CD4-positive, alpha-beta T cell treated with Interleukin-6 for 4 hours (primary cell): ENCODE measurements at regions not wholly inside any gene's neighbourhood (a gene's known extent, or its start where the extent isn't known, plus 50 kb on each side); places are given as distances from the start of the nearest gene placed in this dataset.
"Not testable (repeated sequence)": the region's sequence is repeated elsewhere in the genome, so short reads cannot be mapped to it uniquely, and the experiment has no call there.

Experiments used
- DNase-seq: peaks from one replicate; pipeline ENCODE4 v3.0.0-alpha.2; 2020; ENCODE audit warnings: mixed read lengths

DNA sequence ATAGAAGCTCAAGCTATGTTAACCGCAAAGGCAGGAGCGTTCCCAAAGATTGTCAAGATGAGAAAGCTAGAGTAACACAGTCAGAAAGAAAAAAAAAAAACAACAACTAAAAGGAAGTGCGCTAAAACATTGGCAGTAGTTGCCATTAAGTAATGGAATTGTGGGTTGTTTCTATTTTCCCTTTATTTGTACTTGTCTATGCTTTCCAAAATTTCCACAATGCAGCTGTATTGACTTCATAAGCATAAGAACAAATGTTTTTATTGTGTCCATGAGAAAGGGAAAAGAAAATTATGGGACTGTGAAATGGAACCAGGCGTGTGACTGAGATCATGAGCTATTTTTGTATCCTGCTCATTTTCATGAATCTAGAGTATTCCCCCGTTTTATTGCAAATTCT, 153.4 kb downstream of the TMEM114 start:
- DNase-seq = no peak

DNA sequence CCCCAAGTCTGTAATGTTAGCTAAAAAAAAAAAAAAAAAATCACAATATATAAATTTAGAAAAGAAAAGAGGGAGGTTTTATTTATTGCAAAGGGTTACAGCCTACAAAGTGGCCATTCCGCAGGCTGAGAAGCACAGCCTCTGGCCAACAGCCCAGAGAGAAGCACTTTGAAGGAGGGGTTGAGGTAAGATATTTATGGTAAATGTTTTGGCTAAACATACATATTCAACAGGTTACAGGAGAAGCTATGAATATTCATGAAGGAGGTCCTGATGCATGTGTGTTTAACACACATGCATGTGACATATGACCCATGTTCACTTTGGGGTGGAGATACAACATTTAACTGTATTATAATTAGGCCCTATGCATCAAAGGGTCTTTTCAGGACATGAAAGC, 158.5 kb downstream of the TMEM114 start:
- no peak for DNase-seq

DNA sequence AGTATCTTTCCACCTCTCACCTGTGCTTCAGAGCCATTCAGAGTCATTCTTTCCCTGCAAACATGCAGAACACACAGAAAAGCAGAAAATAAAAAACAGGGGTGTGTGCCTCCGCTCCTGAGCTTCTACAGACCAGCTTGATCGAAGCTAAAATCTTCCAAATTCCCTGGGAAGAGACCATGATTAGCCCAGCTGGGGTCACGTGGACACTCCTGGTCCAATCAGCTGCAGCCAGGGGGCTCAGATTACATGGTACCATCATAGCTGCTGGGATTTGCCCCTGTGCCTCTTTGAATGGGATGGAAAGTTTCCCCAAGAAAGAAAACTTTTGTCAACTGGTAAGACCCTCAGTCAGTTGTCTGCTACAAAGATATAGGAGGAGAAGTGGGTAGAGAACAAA, 159.9 kb downstream of the TMEM114 start:
- no peak for DNase-seq

DNA sequence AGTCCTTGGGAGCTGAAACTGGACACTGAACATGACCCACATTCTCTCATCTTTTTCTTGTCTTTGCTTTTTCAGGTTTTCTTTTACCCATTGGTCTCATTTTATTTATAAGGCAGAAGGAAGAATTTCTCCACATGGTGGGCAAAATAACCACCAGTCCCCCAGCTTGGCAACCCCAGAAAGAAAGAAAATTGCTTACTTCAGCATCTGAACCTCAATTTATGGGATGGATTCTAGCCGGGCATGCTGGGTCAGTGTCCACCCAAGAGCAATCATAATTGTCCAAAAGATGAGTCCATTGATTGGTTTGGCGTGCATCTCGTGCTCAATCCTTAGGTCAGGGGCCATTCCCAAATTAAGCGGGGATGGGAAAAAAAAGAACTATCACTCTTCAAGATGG, 163.7 kb downstream of the TMEM114 start:
- no peak for DNase-seq

DNA sequence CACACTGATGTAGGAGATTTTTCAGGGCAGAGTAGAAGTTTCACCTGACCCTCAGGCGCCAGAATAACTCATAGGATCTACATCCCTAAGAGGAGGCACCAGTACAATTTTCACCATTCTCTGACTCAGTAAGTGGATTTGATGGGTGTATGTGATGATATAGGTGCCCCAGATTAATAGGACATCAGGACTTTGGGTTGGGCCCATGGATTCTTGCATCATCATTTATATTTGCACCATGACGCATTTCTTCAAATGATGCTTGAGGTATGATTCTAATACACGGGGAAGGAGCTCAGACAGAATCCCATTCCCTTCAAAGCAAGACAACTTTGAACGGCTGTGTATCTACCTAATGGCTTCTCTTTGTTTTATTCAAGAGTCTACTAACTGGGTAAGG, 173.2 kb downstream of the TMEM114 start:
- DNase-seq = no peak

DNA sequence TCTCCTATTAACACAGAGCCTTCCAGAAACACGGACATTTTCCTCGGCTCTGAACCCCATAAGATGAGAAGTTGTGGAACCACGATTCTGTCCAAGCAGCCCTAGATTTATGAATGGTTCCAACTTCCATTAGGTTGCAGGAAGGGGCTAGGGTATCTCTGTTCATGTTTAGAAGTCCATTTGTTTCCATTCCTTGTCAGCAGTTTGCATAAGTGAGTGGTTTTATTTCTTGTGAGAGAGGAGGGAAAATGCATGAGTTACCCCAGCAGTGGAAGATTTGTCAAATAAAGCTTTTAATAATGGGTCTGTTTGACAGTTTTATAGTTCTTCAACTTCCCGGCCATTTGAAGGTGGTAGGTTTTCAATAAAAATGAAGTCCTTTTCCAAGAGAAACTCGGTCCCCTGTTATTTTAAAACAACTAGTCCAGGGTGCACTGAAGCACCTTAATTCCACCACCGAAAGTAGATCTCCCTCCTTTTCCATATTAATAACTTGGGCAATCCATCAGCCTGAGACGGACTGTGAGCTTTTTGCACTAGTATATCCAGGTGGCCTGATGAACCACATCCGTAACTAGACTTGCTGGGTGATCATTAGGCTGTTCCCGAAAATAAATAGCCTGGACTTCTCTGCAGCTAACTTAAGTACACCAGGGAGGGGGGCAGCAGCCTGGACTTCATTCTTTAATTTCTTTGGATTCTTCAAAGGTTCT, 181.3 kb downstream of the TMEM114 start:
- no peak for DNase-seq

DNA sequence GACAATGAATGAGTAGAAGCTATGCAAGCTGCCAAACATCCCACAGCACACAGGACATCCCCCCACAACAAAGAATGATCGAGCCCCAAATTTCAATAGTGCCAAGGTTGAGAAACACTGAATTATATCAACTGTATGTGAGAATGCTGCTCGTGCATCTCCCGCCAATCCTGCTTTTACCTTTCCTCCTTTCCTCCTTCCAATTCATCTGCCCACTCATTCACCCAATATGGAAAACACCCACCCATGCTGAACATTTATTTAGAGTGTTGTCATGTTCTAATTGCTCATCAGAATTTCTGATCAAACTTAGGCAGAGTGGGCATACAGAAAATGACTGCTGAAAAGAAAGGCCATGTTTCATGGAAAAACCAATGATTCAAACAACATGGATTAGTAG, 183.0 kb downstream of the TMEM114 start:
- no peak for DNase-seq

DNA sequence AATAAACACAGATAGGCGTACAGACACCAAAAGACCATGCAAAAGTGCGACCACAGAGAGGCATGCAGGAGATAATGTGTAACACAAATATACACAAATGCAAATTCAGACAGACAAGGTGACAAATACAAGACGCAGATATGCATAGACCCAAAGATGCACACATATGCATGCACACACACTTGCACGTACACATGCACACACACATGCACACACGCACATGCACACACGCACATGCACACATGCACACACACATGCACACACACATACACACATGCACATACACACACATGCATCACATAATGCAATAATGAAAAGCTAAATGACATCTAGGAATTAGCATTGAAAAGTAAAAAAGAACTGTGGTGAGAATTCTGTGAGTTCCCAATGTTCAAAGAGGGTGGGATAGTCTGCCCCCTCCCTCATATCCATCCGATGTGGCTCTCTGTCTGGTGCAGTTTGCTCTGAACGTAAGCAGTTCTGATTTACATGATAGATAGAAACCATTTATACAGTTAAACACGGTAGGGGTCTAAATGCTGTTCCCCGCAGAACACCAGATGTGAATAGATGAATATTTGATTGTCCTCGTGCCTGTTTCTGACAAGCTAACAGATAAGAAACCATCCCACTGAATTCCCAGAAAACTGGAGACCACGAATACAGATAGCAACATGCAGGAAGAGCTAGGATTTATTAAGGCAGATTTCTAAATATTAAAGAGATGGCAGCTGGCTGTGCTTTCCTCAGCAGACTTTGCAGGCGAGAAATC, 186.1 kb downstream of the TMEM114 start:
- DNase-seq = no peak

DNA sequence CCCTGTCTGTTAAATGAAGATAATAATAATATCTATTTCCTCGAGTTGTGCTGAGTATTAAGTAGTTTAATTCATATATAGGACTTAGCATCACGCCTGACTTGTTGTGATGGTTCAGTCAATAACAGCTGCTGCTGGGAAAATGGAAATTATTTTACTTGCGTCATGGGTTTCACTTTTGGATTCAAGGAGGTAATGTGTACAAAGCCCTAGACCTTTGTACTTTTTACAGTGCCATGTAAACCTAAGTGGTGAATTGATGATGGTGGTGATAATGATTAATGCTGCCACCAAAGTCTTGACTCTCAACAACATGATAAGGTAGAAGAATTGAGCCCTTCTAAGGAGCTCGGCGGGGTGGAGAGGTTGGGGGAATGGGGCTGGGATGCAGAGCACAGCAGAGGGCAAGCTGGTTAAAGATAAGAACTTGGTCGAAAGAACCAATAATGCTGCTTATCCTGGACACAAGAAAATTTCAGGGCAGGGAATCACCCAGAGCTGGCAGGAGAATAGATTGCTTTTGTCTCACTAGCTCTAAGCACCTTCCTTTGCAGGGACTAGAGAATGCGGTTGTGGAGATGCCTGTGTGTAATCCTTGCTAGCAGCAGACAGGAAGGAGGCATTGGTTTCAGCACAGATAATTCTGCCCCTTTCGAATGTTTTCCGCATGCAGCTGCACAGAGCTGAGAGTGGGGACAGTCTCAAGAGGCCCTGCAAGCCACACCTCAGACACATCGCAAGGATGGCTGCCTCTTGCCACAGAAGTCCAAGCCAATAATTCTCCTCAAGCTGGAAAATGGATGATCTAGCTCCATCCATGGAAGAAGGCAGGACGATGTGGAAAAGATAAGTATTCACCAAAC, 187.1 kb downstream of the TMEM114 start:
- DNase-seq = no peak

DNA sequence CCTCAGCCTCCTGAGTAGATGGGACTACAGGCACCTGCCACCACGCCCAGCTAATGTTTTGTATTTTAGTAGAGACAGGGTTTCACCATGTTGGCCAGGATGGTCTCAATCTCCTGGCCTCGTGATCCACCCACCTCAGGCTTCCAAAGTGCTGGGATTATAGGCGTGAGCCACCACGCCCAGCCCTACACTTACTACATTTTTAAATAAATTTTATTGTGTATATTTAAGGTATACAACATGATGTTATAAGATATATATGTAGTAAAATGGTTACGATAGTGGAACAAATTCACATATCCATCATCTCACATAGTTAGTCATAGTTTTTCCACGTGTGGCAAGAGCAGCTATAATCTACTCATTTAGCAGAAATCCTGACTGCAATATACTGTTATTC, 189.6 kb downstream of the TMEM114 start:
- DNase-seq = not testable (repeated sequence)

DNA sequence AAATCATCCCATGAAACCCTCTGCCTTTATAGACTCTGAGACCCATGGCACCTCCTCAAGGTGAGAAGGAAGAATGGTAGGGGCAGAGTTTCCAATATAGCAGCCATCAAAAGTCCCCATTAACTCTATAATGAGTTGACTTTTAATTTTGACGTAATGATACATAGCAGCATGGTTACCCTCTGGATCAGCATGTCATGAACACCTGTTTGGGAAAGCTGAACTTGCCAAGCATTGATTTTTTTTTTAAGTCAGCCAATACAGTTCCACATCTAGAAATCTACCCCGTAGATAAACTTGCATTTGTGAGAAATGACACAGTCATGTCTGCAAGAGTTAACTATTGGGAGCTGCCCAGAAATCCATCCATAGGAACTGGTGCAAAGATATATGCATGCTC, 191.8 kb downstream of the TMEM114 start:
- DNase-seq = no peak

DNA sequence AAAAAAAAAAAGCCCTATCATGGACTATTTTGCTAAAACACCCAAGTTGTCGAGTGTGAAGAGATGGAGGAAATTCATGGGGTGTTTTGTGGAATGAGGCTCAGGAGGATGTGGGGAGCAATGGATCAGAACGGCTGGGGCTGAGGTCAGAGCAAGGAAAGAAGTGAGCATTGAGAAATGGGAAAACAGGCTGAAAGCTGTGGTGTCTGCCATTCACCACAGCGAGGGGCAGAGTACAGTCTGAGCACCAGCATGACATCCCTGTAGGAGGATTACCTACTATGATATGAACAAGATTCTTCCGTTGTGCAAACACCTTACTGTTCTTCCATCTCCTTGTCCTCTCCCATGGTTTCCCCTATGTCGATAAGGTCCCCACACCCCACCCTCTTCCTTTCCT, 193.1 kb downstream of the TMEM114 start:
- no peak for DNase-seq

DNA sequence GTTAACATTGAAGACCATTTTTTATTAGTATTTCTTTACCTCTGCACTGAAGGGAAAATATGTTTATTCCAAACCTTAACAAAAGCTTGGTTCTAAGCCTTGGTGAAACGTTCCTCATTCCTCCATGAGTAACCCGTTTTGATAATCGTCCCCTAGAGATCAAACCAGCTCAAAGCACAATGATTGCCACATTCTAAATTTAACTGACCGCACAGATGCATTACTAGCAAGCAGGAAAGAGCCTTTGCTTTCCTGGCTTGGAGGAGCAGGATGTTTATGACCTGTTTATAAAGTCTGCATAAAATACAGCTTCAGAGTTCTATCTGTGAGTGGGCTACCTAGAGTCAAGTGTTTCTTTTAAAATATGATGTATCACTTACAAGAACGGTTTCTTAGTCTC, 193.8 kb downstream of the TMEM114 start:
- DNase-seq = no peak

DNA sequence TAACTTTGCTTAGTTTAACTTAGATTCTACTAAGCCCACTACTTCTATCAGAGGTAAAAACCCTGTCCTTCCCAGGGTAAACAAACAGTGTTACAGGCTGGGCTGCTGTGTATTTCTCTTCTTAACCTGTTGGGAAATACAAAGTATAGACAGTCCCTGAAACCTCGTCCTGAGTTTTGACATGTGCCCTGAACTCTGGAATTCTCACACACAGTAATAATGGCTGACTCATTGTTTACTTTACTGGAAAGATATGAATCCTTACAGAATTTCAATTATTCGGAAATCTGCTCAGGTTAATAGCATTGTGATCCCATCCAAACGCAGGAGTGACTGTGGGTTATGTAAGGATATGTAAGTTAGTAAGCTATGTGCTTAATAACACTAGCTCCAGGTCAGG, 199.1 kb downstream of the TMEM114 start:
- DNase-seq = no peak

DNA sequence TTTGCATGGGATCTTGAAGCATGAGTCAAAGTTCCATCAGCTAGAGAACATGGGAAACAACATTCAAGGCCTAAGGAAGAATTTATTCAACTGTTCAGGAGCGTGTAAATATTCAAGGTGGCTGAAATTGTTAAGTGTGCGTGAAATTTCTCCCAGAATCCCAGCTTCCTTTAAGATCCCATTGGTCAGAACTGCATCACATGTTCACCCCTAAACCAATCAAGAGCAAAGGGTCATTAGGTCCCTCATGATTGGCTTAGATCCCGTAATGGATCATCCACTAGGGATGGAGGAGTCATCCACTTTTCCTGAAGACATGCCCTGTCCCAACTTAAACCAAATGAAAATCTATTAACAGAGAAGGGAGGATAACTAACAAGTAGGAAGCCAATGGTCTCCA, 201.6 kb downstream of the TMEM114 start:
- DNase-seq = no peak

DNA sequence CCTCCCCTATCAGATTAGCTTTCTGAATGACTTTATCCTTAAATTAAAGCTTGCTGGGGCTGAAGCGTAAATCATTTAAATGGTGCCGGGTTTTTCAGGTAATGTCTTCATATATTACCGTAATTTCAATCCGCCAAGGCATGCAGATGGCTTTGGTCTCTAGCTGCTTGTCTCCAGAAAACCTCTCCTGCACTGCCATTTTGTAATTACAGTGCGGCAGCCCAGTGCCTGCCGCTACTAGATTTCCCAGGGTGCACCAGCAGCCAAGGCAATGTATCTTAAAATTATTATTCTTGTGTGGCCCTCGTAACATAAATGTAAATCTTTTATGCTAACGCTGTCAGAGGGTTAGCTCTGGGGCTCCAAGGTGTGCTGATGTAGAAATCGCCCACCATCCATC, 208.5 kb downstream of the TMEM114 start:
- DNase-seq = no peak

DNA sequence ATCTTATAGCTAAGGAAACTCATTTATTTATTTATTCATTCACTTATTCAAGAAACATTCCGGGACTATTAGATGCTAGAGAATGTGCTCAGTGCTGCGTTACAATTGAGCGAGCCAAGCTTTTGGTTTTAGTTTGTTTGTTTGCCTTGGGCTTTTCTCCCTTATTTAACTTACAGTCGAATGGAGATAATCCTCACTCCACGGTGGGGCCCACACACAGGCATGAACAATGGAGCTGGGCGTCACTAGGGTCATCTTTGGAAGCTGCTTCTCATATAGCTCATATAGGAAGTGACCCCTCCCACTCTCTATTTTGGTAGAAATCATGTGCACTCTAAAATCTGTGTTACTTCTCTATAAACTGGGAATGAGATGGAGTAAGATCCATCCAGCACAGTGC, 210.0 kb downstream of the TMEM114 start:
- DNase-seq = no peak

DNA sequence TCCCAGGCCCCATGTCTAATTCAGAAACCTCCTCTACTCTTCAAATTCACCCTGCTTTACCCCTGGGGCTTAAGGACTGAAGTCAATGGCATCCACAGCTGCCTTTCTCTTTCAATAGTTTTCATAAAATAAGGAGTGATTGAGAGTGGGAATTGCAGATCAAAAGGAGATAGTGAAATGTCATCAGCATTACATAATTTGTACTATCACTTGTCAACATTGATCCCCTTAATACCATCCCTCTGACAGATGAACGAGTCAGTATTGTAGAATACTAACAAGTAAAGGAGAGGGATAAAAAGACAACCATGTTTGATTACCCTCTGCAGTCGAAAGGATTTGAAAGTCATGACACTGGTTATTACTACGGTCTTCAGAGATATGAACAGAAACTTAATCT, 212.4 kb downstream of the TMEM114 start:
- DNase-seq = no peak

DNA sequence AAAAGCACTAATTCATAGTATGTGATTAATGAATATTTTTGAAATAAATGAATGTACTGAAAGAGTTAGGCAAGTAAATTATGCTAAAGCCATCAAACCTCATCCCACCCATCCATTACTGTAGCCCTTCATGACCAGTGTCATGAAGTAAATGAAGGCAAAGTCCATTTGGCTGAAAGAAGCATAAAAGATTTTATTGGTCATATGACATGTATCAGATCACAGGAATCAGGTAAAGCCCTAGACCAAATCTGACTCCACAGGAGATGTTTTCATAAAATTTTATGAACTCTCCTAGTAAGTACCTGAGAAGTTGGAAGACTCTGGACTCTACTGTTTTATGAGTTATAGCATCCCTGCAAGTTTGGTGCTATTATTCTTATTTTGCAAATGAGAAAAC, 213.5 kb downstream of the TMEM114 start:
- DNase-seq = no peak

DNA sequence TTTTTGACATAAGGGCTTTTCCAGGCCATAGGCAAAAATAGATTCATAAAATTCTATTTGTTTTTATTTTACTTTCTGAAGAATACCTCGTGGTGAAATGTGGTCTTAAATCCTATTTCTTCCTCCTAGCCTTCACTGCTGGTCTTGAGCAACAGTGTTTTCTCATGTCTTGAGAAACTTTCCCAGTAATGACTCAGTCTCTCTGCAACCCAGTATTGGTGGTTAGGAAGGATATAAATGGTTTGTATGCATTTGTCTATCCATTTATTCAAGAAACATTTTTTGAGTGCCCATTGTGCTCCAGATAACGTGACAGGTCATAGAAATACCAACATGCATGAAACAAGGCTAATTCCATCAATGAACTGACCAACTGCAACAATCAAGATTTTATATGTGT, 213.9 kb downstream of the TMEM114 start:
- DNase-seq = no peak

DNA sequence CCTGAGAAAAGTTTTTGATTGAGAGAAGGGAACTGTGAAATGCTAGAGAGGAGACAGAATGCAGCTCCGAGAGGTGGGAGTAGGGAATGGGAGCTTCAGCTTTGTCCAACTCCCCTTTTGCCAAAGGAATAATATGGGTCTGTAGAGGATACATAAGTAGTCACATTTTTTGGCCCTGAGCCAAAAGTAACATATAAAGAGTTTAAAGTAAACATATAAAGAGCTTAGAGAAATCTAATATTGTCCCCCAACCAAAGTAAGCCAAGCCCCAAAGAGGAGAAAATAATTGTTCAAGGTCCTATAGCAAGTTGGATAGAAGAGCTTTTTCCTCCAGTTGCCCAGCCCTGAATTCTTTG, 215.1 kb downstream of the TMEM114 start:
- DNase-seq = no peak

DNA sequence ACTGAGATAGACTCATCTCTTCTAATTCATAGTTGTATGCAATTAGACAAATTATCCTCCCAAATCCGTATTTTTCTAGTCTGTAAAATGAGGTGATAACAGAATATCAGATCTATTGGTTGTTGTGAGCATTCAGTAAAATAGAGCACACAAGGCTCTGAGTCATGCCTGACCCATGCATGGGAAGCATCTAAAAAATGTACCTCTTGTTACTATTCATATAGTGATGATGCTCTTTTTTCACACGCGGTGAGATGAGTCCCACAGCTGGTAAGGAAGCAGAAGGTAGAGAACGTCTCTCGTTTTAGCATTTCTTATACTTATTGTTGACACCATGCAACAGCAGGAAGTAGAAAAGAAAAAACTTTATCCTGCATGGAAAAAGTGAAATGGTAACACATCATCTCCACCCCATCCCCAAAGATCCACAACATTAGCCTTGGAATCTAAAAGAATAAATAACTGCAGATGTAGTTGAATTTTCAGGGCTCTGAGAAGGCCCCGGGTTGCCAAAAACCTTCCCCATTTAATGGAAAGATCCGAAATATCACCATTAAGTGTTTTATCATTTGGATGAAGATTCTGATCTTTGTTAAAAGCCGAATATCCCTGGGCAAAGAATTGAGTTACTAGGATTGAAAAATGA, 215.6 kb downstream of the TMEM114 start:
- DNase-seq = no peak

DNA sequence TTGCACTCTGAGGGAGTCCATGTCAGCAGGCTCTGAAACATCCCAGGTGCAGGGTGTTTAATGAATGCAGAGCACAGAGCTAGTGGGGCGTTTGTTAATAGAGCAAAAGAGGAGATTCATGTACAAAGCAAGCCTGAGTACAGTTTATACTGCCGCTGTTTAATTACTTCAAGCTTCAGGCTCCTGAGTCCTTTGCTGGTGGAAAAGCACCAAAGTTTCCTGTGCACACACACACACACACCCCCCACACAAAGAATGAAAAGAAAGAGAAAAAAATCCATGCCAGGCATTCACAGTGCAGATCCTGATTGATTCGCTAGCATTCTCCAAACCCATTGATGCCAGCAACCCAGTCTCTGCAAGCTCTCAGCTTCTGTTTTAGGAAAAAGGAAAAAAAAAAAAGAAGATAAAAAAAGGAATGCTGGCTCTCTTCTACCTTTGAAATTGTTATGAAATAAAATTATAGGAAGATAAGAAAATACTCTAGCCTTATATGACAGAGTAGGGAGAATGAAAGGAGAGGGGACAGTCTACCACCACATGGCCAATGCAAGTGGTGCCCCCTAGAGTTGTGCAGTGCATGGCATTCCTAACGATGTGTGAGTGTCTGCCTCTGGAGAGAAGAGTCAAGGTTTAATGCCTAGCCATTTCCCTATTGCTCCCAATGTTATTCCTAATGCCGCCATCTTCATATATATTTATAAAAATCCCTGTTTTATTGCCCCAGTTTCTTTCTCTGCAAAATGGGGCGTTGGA, 216.5 kb downstream of the TMEM114 start:
- DNase-seq = no peak
